Endodermal cell (in vitro differentiated cells): ENCODE measurements at regions not wholly inside any gene's neighbourhood (a gene's known extent, or its start where the extent isn't known, plus 50 kb on each side); places are given as distances from the start of the nearest gene placed in this dataset.

Experiments
- DNase-seq: peaks from one replicate; pipeline ENCODE4 v3.0.0-alpha.2; 2017
- H3K27ac ChIP-seq: 2 replicates; pipeline ENCODE4 v1.5.1; 2013; ENCODE audit warnings: mild to moderate bottlenecking, low read depth, low read length, moderate library complexity
- H3K27me3 ChIP-seq: 2 replicates; pipeline ENCODE4 v1.6.1; 2013; ENCODE audit warnings: mild to moderate bottlenecking, low read length, moderate library complexity; ENCODE audit not compliant: insufficient read depth, control insufficient read depth, poor library complexity, severe bottlenecking
- H3K36me3 ChIP-seq: 2 replicates; pipeline ENCODE4 v1.7.0; 2013; ENCODE audit warnings: mild to moderate bottlenecking, low read length, moderate library complexity; ENCODE audit not compliant: control insufficient read depth, insufficient read depth
- H3K4me1 ChIP-seq: one replicate; pipeline ENCODE4 v1.7.0; 2013; ENCODE audit warnings: low read length; ENCODE audit not compliant: control insufficient read depth, insufficient read depth
- H3K4me3 ChIP-seq: 2 replicates; pipeline ENCODE4 v1.5.1; 2013; ENCODE audit warnings: mild to moderate bottlenecking, low read length, moderate library complexity
- H3K9ac ChIP-seq: 2 replicates; pipeline ENCODE4 v1.6.1; 2013; ENCODE audit warnings: mild to moderate bottlenecking, low read length, moderate library complexity; ENCODE audit not compliant: poor library complexity, severe bottlenecking; ENCODE audit errors: extremely low read depth
- H3K9me3 ChIP-seq: 2 replicates; pipeline ENCODE4 v1.6.1; 2013; ENCODE audit warnings: mild to moderate bottlenecking, low read length, moderate library complexity; ENCODE audit not compliant: control insufficient read depth
- H3K27ac Mint-ChIP-seq: 2 replicates; pipeline ENCODE4 v1.8.0; 2020; ENCODE audit warnings: mixed read lengths
- H3K27me3 Mint-ChIP-seq: 2 replicates; pipeline ENCODE4 v1.8.0; 2021; ENCODE audit warnings: mild to moderate bottlenecking, mixed read lengths; ENCODE audit not compliant: insufficient read depth
- H3K36me3 Mint-ChIP-seq: 2 replicates; pipeline ENCODE4 v1.8.0; 2020; ENCODE audit warnings: low read depth, mixed read lengths
- H3K4me1 Mint-ChIP-seq: 2 replicates; pipeline ENCODE4 v1.8.0; 2020; ENCODE audit warnings: mixed read lengths
- H3K4me3 Mint-ChIP-seq: 2 replicates; pipeline ENCODE4 v1.8.0; 2020; ENCODE audit warnings: mild to moderate bottlenecking, moderate library complexity, mixed read lengths
- H3K9me3 Mint-ChIP-seq: 2 replicates; pipeline ENCODE4 v1.8.0; 2020; ENCODE audit warnings: mild to moderate bottlenecking, mixed read lengths
- CTCF ChIP-seq: fragments of 200-600 bp; sonication (generic); conservative IDR thresholded peaks from 2 replicates; pipeline ENCODE4 v1.5.0; 2021; ENCODE audit warnings: antibody characterized with exemption, mild to moderate bottlenecking
- WGBS, 2 experiments: methylation state at CpG; one replicate each; pipeline versions ENCODE4 v1.1.5 to v1.1.7; 2013; ENCODE audit warnings: missing lambda C conversion rate in 2 of 2, mixed read lengths in 1 of 2; ENCODE audit not compliant: insufficient coverage in 1 of 2, insufficient read length in 1 of 2; 5-methylcytosine and 5-hydroxymethylcytosine counted together

DNA sequence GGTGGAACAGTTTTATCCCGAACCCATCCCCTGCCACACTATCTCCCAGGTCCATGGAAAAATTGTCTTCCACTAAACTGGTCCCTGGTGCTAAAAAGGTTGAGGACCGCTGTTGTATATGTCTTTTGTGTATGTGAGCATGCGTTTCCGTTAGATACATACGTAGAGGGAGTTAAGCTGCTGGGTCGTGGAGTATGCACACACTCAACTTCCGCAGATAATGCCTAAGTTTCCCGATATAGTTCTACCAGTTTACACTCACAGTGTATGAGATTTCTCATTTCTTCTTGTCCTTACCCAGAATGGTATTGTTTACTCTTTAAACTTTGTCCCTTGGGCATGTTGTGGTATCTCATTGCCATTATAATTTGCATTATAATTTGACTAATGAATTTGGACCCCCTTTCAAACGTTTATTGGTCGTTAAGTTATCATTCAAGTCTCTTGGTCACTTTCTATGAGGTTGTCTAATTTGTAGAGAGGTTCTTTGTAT, 50.5 kb upstream of the SCAF8 start:
- Mint-ChIP-seq H3K36me3 (no peaks in the 10 kb centered on the region), H3K27me3 (no peaks in the 10 kb centered on the region), H3K27ac (no peak overlapping the region), H3K4me3 (no peak overlapping the region), H3K9me3 (peaks cover 13% of the 10 kb centered on the region), H3K4me1 (no peaks in the 10 kb centered on the region)
- 84 to 91% methylated on average over 6 to 10 of the region's 10 CpGs for whole genome bisulfite sequencing, 2 experiments
- Histone ChIP-seq H3K27me3 (no peaks in the 10 kb centered on the region), H3K9me3 (peaks cover 6% of the 10 kb centered on the region), H3K27ac (no peak overlapping the region), H3K4me1 (no peaks in the 10 kb centered on the region), H3K36me3 (no peaks in the 10 kb centered on the region), H3K9ac (no peak overlapping the region), H3K4me3 (no peak overlapping the region)
- no peak for DNase-seq
- TF ChIP-seq CTCF = no peak
